Fibroblast of lung (primary cell): ENCODE measurements at regions not wholly inside any gene's neighbourhood (a gene's known extent, or its start where the extent isn't known, plus 50 kb on each side); places are given as distances from the start of the nearest gene placed in this dataset.

Experiments used
- EZH2 ChIP-seq: IDR thresholded peaks from 2 replicates; pipeline ENCODE4 v1.5.1; 2012; ENCODE audit warnings: low read length, control low read depth, mild to moderate bottlenecking; ENCODE audit errors: missing control alignments
- TF ChIP-seq, protein P1 (sequence below), 2 donors: IDR thresholded peaks in 1 of 2; conservative IDR thresholded peaks in 1 of 2; 1 replicate in 1 of 2; 2 replicates in 1 of 2; pipeline ENCODE4 v1.5.1; 2011 to 2012; ENCODE audit warnings: low read length in 2 of 2, control low read depth in 1 of 2, inconsistent platforms in 1 of 2, low read depth in 1 of 2, mild to moderate bottlenecking in 1 of 2

- TF ChIP-seq, protein P1, sequence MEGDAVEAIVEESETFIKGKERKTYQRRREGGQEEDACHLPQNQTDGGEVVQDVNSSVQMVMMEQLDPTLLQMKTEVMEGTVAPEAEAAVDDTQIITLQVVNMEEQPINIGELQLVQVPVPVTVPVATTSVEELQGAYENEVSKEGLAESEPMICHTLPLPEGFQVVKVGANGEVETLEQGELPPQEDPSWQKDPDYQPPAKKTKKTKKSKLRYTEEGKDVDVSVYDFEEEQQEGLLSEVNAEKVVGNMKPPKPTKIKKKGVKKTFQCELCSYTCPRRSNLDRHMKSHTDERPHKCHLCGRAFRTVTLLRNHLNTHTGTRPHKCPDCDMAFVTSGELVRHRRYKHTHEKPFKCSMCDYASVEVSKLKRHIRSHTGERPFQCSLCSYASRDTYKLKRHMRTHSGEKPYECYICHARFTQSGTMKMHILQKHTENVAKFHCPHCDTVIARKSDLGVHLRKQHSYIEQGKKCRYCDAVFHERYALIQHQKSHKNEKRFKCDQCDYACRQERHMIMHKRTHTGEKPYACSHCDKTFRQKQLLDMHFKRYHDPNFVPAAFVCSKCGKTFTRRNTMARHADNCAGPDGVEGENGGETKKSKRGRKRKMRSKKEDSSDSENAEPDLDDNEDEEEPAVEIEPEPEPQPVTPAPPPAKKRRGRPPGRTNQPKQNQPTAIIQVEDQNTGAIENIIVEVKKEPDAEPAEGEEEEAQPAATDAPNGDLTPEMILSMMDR (conservative IDR thresholded peaks at IDR 0.05 in 1 of 2, IDR thresholded peaks at IDR 0.05 in 1 of 2; ENCODE audit: low read depth in 1 of 2, low read length in 2 of 2) = no peak
- TF ChIP-seq EZH2 = no peak
These were observed 115.1 kb upstream of the ARHGEF3 start for GRCh38 chr3:56916716-56917360.
